Thymus (tissue), 11 donors: ENCODE measurements at regions not wholly inside any gene's neighbourhood (a gene's known extent, or its start where the extent isn't known, plus 50 kb on each side); places are given as distances from the start of the nearest gene placed in this dataset.

ENCODE experiments used
- DNase-seq, 9 donors: peaks; one replicate each; pipeline ENCODE4 v3.0.0-alpha.2; 2013; ENCODE audit warnings: low spot score in 9 of 9, low read depth in 6 of 9, missing footprints in 1 of 9
- H3K27ac ChIP-seq, 2 donors: one replicate each; pipeline ENCODE4 v1.5.1; 2013; ENCODE audit warnings: control low read depth in 1 of 2, low read depth in 1 of 2, low read length in 1 of 2, mild to moderate bottlenecking in 1 of 2, moderate library complexity in 1 of 2
- H3K27me3 ChIP-seq, 2 donors: one replicate each; pipeline ENCODE4 v1.5.1; 2013; ENCODE audit warnings: low read length in 1 of 2; ENCODE audit not compliant: control insufficient read depth in 2 of 2, insufficient read depth in 1 of 2
- H3K36me3 ChIP-seq, 2 donors: one replicate each; pipeline ENCODE4 v1.5.1; 2013; ENCODE audit warnings: low read length in 1 of 2, mild to moderate bottlenecking in 1 of 2, moderate library complexity in 1 of 2; ENCODE audit not compliant: control insufficient read depth in 2 of 2, insufficient read depth in 2 of 2
- H3K4me1 ChIP-seq, 2 donors: one replicate each; pipeline ENCODE4 v1.5.1; 2013; ENCODE audit warnings: low read length in 2 of 2; ENCODE audit not compliant: control insufficient read depth in 2 of 2, insufficient read depth in 2 of 2
- H3K4me3 ChIP-seq, 2 donors: one replicate each; pipeline ENCODE4 v1.5.1; 2013; ENCODE audit warnings: low read length in 2 of 2, control low read depth in 1 of 2, mild to moderate bottlenecking in 1 of 2
- H3K9me3 ChIP-seq, 2 donors: one replicate each; pipeline ENCODE4 v1.5.1; 2013; ENCODE audit warnings: low read length in 1 of 2, mild to moderate bottlenecking in 1 of 2; ENCODE audit not compliant: control insufficient read depth in 2 of 2, insufficient read depth in 1 of 2
- WGBS: extraction: QIAGEN DNeasy Blood & Tissue Kit; methylation state at CpG from one replicate; pipeline ENCODE4 v1.1.7; 2013; 5-methylcytosine and 5-hydroxymethylcytosine counted together
- donor health status: healthy.

DNA sequence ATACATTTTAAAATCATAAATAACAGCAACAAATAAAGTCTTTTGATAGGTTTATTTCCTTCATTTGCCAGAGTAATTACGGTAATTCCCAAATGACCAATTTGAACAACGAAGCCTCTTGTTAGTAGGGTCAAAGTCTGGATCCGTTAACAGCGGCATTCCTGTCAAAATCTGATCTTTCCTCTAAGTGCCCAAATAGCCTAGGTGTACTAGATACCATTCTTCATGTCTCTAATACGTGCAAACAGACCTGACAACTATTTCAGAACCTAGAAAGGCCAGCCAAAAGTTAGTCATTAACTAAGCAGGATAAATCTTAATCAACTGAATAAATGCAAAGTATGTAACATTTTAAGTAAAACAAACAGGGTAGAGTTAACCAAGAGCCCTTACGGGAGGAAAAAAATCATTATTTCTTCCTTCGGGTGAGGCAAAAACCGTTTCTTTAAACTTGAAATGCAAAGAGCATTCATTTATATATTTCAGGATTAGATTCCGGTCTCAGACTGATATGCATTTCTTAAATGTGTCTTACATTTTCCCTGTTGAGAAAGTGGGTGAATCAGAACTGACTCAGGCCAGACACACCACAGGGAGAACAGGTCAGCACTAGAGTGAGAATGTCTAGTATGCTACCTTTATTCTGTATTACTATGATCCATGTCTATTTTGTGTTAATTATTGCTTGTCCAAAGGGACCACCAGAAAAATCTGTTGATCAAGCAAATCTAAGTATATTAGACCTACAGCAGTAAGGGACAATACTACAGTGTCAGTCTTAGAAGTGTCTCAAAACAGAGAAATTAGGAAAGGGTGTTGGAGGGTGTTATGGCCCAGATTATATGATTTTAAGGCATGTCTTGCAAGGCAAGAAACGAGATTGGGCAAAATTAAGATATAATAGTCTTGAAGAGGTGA is 141.5 kb upstream of the NDUFV2 start:
- Histone ChIP-seq H3K27ac (no peak overlapping the region), H3K27me3 (no peaks in the 10 kb centered on the region)
- 96% methylated on average over 10 of the region's 10 CpGs for WGBS

DNA sequence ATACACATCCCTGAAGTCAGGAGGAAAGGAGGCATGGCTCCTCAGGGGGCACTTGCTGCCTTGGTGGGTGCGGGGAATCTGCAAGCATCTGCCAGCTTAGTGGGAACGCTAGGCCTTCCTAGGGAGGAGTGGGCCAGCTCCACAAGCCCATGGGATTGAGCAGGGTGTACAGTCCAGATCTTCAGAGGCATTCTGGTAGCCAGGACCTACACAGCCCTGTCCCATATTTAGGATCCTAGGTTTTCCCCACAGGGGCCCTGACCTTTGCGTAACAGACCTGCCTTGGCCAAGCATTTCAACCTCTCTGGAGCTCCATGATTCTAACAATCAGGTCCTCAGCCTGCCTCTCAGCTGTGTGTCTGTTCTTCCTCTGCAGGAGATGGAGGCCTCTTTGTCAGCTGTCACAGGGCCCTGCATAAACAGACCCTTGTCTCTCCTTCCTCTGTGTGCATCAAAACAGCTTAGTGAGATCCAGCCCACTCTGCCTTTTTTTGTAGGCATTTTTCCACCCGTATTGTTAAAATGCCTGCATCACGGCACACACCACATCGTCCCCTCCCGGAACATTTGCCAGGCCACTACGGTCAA is 140.2 kb upstream of the NDUFV2 start:
- 97% methylated on average over 8 of the region's 8 CpGs for WGBS
- peaks cover 0 to 10% of the 10 kb centered on the region in 2 donors for H3K4me1 ChIP-seq

More for the DNA sequence above, 141.5 kb upstream of the NDUFV2 start:
- no peaks in the 10 kb centered on the region for H3K9me3 ChIP-seq
- no peak overlapping the region for H3K4me3 ChIP-seq
- no peaks in the 10 kb centered on the region for H3K36me3 ChIP-seq
- peaks cover 0 to 10% of the 10 kb centered on the region in 2 donors for H3K4me1 ChIP-seq
- no peak for DNase-seq

GRCh38 chr18:8962855-8963635 is 139.5 kb upstream of the NDUFV2 start:
- no peaks in the 10 kb centered on the region for H3K27me3 ChIP-seq
- H3K27ac ChIP-seq: no peak overlapping the region
- H3K9me3 ChIP-seq: no peaks in the 10 kb centered on the region
- H3K36me3 ChIP-seq: no peaks in the 10 kb centered on the region
- peaks cover 0 to 10% of the 10 kb centered on the region in 2 donors for H3K4me1 ChIP-seq
- DNase-seq: no peak
- no peak overlapping the region for H3K4me3 ChIP-seq
- WGBS: 96% methylated on average over 8 of the region's 8 CpGs

More for the DNA sequence above, 140.2 kb upstream of the NDUFV2 start:
- Histone ChIP-seq H3K4me3 (no peak overlapping the region), H3K27me3 (no peaks in the 10 kb centered on the region), H3K36me3 (no peaks in the 10 kb centered on the region), H3K9me3 (no peaks in the 10 kb centered on the region), H3K27ac (no peak overlapping the region)
- peak in 1 of 9 donors; percentile 23 for DNase-seq

- DNase-seq: no peak
- Histone ChIP-seq H3K4me1 (peaks cover 0 to 10% of the 10 kb centered on the region in 2 donors), H3K9me3 (no peaks in the 10 kb centered on the region), H3K27ac (no peak overlapping the region), H3K27me3 (no peaks in the 10 kb centered on the region), H3K36me3 (no peaks in the 10 kb centered on the region), H3K4me3 (no peak overlapping the region)
These were observed 138.6 kb upstream of the NDUFV2 start for GRCh38 chr18:8963876-8964275.

DNA sequence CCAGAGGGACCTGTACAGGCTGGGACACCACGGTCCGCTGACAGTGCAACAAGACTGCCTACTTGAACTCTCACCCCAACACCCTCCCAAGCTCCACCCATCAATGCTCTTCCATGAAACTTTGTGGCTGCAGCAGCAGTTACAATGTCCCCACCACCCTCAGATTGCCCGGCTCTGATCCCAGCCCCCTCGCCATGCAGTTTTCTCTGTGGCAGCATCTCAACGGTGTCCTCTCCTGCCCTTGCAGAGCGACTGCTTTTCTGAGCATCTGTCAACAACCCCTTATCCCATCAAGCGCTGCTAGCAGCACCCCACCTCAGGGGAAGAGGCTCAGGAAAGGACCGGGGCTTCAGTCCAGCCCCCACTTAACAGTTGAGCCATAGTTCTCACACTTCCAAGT is 137.1 kb upstream of the NDUFV2 start:
- no peak for DNase-seq
- 86% methylated on average over 8 of the region's 8 CpGs for WGBS
- no peaks in the 10 kb centered on the region for H3K27me3 ChIP-seq
- no peaks in the 10 kb centered on the region for H3K9me3 ChIP-seq
- H3K36me3 ChIP-seq: no peaks in the 10 kb centered on the region
- no peak overlapping the region for H3K4me3 ChIP-seq
- no peak overlapping the region for H3K27ac ChIP-seq
- peaks cover 0 to 10% of the 10 kb centered on the region in 2 donors for H3K4me1 ChIP-seq

DNA sequence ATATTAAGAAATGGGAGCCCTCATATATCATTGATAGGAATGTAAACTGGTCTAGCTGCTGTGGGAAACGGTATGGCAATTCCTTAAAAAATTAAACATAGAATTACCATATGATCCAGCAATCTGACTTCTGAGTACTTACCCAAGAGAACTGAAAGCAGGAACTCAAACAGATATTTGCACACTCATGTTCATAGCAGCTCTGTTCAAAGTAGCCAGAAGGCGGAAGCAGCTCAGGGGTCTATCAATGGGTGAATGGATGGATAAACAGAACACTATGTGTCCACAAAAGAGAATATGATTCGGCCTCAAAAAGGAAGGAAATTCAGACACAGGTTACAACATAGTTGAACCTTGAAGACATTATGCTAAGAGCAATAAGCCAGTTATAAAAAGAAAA is 135.7 kb upstream of the NDUFV2 start:
- Histone ChIP-seq H3K27ac (no peak overlapping the region), H3K9me3 (no peaks in the 10 kb centered on the region), H3K27me3 (no peaks in the 10 kb centered on the region), H3K36me3 (no peaks in the 10 kb centered on the region), H3K4me3 (no peak overlapping the region), H3K4me1 (peaks cover 0 to 10% of the 10 kb centered on the region in 2 donors)
- WGBS: 93% methylated on average over 3 of the region's 3 CpGs
- DNase-seq: no peak

DNA sequence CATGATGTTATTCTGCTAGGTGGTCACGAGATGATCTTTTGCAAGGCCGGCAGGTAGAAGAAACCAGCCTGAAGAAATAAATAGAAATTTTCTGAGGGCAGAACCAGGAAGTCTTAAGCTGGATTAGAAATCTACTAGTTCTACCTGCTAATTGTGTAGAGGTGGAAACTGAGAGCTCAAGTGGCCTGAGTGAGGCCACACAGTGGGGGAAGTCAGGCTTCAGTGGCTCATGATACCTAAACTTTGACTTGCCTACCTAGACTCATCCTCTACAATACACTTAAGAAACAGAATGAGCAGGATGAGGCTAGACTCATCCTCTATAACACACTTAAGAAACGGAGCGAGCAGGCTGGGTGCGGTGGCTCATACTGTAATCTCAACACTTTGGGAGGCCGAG is 134.9 kb upstream of the NDUFV2 start:
- DNase-seq: no peak
- Histone ChIP-seq H3K4me3 (no peak overlapping the region), H3K9me3 (no peaks in the 10 kb centered on the region), H3K36me3 (no peaks in the 10 kb centered on the region), H3K27ac (no peak overlapping the region), H3K27me3 (no peaks in the 10 kb centered on the region), H3K4me1 (peaks cover 0 to 6% of the 10 kb centered on the region in 2 donors)
- WGBS: 98% methylated on average over 6 of the region's 6 CpGs

DNA sequence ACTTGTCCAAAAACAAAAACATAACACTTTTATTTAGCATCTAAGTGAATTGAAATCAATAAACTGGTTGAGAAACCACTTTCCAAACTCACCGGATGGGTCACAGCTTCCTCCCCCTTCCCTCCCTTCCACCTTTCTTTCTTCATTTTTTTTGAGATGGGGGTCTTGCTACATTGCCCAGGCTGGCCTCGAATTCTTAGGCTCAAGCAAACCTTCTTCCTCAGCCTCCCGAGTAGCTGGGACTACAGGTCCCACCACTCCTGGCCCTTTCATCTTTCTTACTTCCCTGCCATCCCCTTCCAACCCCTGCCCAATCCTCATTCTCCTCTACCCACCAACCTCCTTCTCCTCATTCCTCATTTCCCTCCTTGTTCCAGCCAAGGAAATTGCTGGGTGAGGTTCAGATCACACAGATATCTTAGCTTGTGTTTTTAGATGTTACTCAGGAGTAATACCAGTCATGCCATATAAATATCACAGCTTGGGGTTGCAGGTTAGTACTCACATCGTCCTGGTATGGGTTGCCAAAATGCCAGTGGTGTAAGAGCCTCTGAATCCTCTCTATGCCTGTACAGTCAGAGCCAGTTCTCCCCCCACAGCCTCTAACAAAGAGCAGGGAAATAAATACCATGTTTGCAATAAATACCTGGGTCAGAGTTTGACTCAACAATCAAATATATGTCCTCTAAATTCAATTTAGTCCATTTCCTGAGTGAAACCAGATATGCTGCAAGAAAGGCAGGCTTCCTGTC is 132.7 kb upstream of the NDUFV2 start:
- no peak for DNase-seq
- H3K36me3 ChIP-seq: no peaks in the 10 kb centered on the region
- no peaks in the 10 kb centered on the region for H3K4me1 ChIP-seq
- H3K4me3 ChIP-seq: no peak overlapping the region
- peaks cover 0 to 3% of the 10 kb centered on the region in 2 donors for H3K9me3 ChIP-seq
- WGBS: 72% methylated on average over 4 of the region's 4 CpGs
- no peaks in the 10 kb centered on the region for H3K27me3 ChIP-seq
- H3K27ac ChIP-seq: no peak overlapping the region
